DND-41 (cell line): ENCODE measurements at regions not wholly inside any gene's neighbourhood (a gene's known extent, or its start where the extent isn't known, plus 50 kb on each side); places are given as distances from the start of the nearest gene placed in this dataset.

ENCODE experiments used
- EZH2 ChIP-seq: IDR thresholded peaks from 3 replicates; pipeline ENCODE4 v1.6.1; 2012; ENCODE audit warnings: borderline replicate concordance, low read depth, mild to moderate bottlenecking, moderate library complexity, low read length, inconsistent platforms; ENCODE audit not compliant: severe bottlenecking
- TF ChIP-seq, protein P1 (sequence below): IDR thresholded peaks from 2 replicates; pipeline ENCODE4 v1.5.1; 2012; ENCODE audit warnings: borderline replicate concordance, low read length, moderate library complexity, mild to moderate bottlenecking; ENCODE audit not compliant: poor library complexity, severe bottlenecking; ENCODE audit errors: extremely low read depth

DNA sequence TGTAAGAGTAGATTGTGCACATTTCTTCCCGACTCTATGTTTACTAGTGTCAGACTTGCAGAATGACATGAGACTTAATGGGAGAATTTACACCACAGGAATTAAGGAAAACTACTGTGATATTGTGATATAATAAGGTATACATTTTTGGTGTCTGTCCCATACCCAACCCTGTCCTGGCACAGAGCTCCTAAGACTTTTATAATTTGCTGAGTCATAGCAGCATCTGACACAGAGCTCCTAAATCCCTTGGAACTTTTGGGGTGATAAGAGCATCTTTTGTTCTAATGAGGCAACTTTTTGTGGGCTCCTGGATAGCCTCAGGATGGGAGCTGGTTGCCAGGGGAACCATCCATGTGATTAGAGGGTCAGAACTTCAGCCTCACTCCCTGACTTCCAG is 1607.0 kb downstream of the RPA4 start:
- TF ChIP-seq, protein P1, sequence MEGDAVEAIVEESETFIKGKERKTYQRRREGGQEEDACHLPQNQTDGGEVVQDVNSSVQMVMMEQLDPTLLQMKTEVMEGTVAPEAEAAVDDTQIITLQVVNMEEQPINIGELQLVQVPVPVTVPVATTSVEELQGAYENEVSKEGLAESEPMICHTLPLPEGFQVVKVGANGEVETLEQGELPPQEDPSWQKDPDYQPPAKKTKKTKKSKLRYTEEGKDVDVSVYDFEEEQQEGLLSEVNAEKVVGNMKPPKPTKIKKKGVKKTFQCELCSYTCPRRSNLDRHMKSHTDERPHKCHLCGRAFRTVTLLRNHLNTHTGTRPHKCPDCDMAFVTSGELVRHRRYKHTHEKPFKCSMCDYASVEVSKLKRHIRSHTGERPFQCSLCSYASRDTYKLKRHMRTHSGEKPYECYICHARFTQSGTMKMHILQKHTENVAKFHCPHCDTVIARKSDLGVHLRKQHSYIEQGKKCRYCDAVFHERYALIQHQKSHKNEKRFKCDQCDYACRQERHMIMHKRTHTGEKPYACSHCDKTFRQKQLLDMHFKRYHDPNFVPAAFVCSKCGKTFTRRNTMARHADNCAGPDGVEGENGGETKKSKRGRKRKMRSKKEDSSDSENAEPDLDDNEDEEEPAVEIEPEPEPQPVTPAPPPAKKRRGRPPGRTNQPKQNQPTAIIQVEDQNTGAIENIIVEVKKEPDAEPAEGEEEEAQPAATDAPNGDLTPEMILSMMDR: no peak
- TF ChIP-seq EZH2: no peak
